K562 (cell line): ENCODE measurements at regions not wholly inside any gene's neighbourhood (a gene's known extent, or its start where the extent isn't known, plus 50 kb on each side); places are given as distances from the start of the nearest gene placed in this dataset.
"Not testable (repeated sequence)": the region's sequence is repeated elsewhere in the genome, so short reads cannot be mapped to it uniquely, and the experiment has no call there.

Source experiments
- CBFB ChIP-seq: sonication (generic); formaldehyde crosslinking; IDR thresholded peaks from 2 replicates; pipeline ENCODE4 v1.4.0; 2020; ENCODE audit warnings: mild to moderate bottlenecking, missing genetic modification reagents
- DLX4 ChIP-seq: fragments of 250-450 bp; sonication (Bioruptor Pico); IDR thresholded peaks from 2 replicates; pipeline ENCODE4 v1.6.1; 2021; ENCODE audit warnings: mild to moderate bottlenecking
- E2F8 ChIP-seq: fragments of 450-650 bp; IDR thresholded peaks from 2 replicates; pipeline ENCODE4 v1.7.1; 2018; ENCODE audit warnings: mild to moderate bottlenecking, low read depth; ENCODE audit not compliant: partially characterized antibody
- E4F1 ChIP-seq: fragments of 250-450 bp; sonication (Bioruptor Pico); IDR thresholded peaks from 2 replicates; pipeline ENCODE4 v1.5.0; 2021; ENCODE audit warnings: mild to moderate bottlenecking, borderline replicate concordance
- GTF2E2 ChIP-seq: fragments of 200-800 bp; sonication (Bioruptor generic); IDR thresholded peaks from 2 replicates; pipeline ENCODE4 v1.6.1; 2016; ENCODE audit warnings: missing genetic modification characterization, missing compliant biosample characterization
- KDM4B ChIP-seq, 2 experiments: fragments of 450-650 bp in 1 of 2; sonication (generic) in 1 of 2; IDR thresholded peaks; 2 replicates each; pipeline ENCODE4 v1.6.1; 2016 to 2017; ENCODE audit warnings: borderline replicate concordance in 2 of 2, antibody characterized with exemption in 1 of 2, low read depth in 1 of 2, mild to moderate bottlenecking in 1 of 2
- KHSRP ChIP-seq: fragments of 450-650 bp; IDR thresholded peaks from 2 replicates; pipeline ENCODE4 v1.6.1; 2017
- MEF2A ChIP-seq: IDR thresholded peaks from 2 replicates; pipeline ENCODE4 v1.6.1; 2011; ENCODE audit warnings: low read depth, mild to moderate bottlenecking, low read length, moderate library complexity; ENCODE audit not compliant: control insufficient read depth
- NFRKB ChIP-seq: fragments of 450-650 bp; IDR thresholded peaks from 2 replicates; pipeline ENCODE4 v1.6.1; 2016; ENCODE audit warnings: low read depth
- NR1H2 ChIP-seq: sonication (generic); formaldehyde crosslinking; IDR thresholded peaks from 2 replicates; pipeline ENCODE4 v1.4.0; 2020; ENCODE audit warnings: mild to moderate bottlenecking, missing genetic modification reagents
- POLR2G ChIP-seq: fragments of 200-400 bp; formaldehyde crosslinking; IDR thresholded peaks from 2 replicates; pipeline ENCODE4 v1.6.1; 2017; ENCODE audit warnings: low read depth, mild to moderate bottlenecking, antibody characterized with exemption, low read length, moderate library complexity
- RBBP5 ChIP-seq: fragments of 200-600 bp; sonication (generic); IDR thresholded peaks from 2 replicates; pipeline ENCODE4 v1.6.1; 2012; ENCODE audit warnings: borderline replicate concordance, mild to moderate bottlenecking, low read length, control low read depth, inconsistent platforms; ENCODE audit not compliant: insufficient read depth, poor library complexity, severe bottlenecking
- RNF2 ChIP-seq: sonication (generic); IDR thresholded peaks from 2 replicates; pipeline ENCODE4 v1.6.1; 2016
- SMARCA4 ChIP-seq: fragments of 450-650 bp; IDR thresholded peaks from 2 replicates; pipeline ENCODE4 v1.6.1; 2016
- TCF7 ChIP-seq: sonication (generic); IDR thresholded peaks from 2 replicates; pipeline ENCODE4 v1.6.1; 2016; ENCODE audit warnings: antibody characterized with exemption, borderline replicate concordance
- TEAD4 ChIP-seq, 2 experiments: sonication (generic) in 1 of 2; formaldehyde crosslinking in 1 of 2; IDR thresholded peaks; 2 replicates each; pipeline versions ENCODE4 v1.6.1 to v1.8.0; 2012 to 2022; ENCODE audit warnings: borderline replicate concordance in 1 of 2, inconsistent platforms in 1 of 2, low read length in 1 of 2, mild to moderate bottlenecking in 1 of 2, missing genetic modification reagents in 1 of 2
- ZC3H4 ChIP-seq: sonication (generic); formaldehyde crosslinking; IDR thresholded peaks from 2 replicates; pipeline ENCODE4 v1.9.0; 2021; ENCODE audit warnings: missing genetic modification reagents, borderline replicate concordance
- ZNF444 ChIP-seq: fragments of 250-450 bp; sonication (Bioruptor Pico); IDR thresholded peaks from 2 replicates; pipeline ENCODE4 v1.4.0; 2020; ENCODE audit warnings: mild to moderate bottlenecking, moderate library complexity
- ZNF586 ChIP-seq: fragments of 450-650 bp; formaldehyde crosslinking; conservative IDR thresholded peaks from 2 replicates; pipeline ENCODE4 v1.4.0; 2020; ENCODE audit warnings: mild to moderate bottlenecking, moderate library complexity
- ZNF766 ChIP-seq: fragments of 200-800 bp; sonication (Bioruptor generic); conservative IDR thresholded peaks from 2 replicates; pipeline ENCODE4 v1.6.1; 2016; ENCODE audit warnings: missing genetic modification characterization, missing compliant biosample characterization
- ZNF830 ChIP-seq: fragments of 250-450 bp; sonication (Bioruptor Pico); IDR thresholded peaks from 2 replicates; pipeline ENCODE4 v1.5.0; 2021; ENCODE audit warnings: mild to moderate bottlenecking

- TF ChIP-seq TEAD4 (IDR thresholded peaks at IDR 0.05; ENCODE audit: low read length) = peak; percentile 18; the same call in 1 of the 2 replicates
- not testable (repeated sequence) for TF ChIP-seq TEAD4 (CRISPR knock-in tag; IDR thresholded peaks at IDR 0.05; ENCODE audit: borderline replicate concordance)
- peak; percentile 82 for TF ChIP-seq ZNF444 (CRISPR knock-in tag)
- 0 out of 2 replicates have a peak, but pooled peaks have one; percentile 32 for TF ChIP-seq TCF7
- peak; percentile 75 for TF ChIP-seq POLR2G
- TF ChIP-seq E4F1 = peak; percentile 36; the same call in 1 of the 2 replicates
- 0 out of 2 replicates have a peak, but pooled peaks have one; percentile 31 for TF ChIP-seq SMARCA4
- peak; percentile 77 for TF ChIP-seq RBBP5
- peak; percentile 13; the same call in 1 of the 2 replicates for TF ChIP-seq RNF2
- TF ChIP-seq ZNF586 (CRISPR knock-in tag) = 0 out of 2 replicates have a peak, but pooled peaks have one; percentile 73
- 0 out of 2 replicates have a peak, but pooled peaks have one; percentile 28 for TF ChIP-seq NR1H2 (CRISPR knock-in tag)
- TF ChIP-seq ZNF830 (CRISPR knock-in tag) = 0 out of 2 replicates have a peak, but pooled peaks have one; percentile 38
- 0 out of 2 replicates have a peak, but pooled peaks have one; percentile 13 for TF ChIP-seq KHSRP
- peak; percentile 0 for TF ChIP-seq E2F8
- peak; percentile 82 for TF ChIP-seq GTF2E2 (tag)
- TF ChIP-seq ZNF766 = 0 out of 2 replicates have a peak, but pooled peaks have one; percentile 39
- peak; percentile 36; the same call in 1 of the 2 replicates for TF ChIP-seq MEF2A
- TF ChIP-seq CBFB (CRISPR knock-in tag) = 0 out of 2 replicates have a peak, but pooled peaks have one; percentile 48
- TF ChIP-seq DLX4 (CRISPR knock-in tag) = peak; percentile 85
- peak in 1 of 2 experiments; percentile 74; a peak in 1 of 4 replicates for TF ChIP-seq KDM4B (IDR thresholded peaks at IDR 0.05; ENCODE audit: borderline replicate concordance in 2 of 2, low read depth in 1 of 2)
- TF ChIP-seq NFRKB = peak; percentile 20; the same call in 1 of the 2 replicates
- peak; percentile 89; the same call in 1 of the 2 replicates for TF ChIP-seq ZC3H4 (CRISPR knock-in tag)
Observed at GRCh38 chr6:27808242-27809066, 103.7 kb downstream of the OR2B2 start (continued).
